BJ (cell line): ENCODE measurements at regions not wholly inside any gene's neighbourhood (a gene's known extent, or its start where the extent isn't known, plus 50 kb on each side); places are given as distances from the start of the nearest gene placed in this dataset.
"Not testable (repeated sequence)": the region's sequence is repeated elsewhere in the genome, so short reads cannot be mapped to it uniquely, and the experiment has no call there.

Source experiments
- CTCF ChIA-PET: fragments of 350-600 bp; formaldehyde crosslinking; extraction: SDS; loops from one replicate; lab custom pipeline; 2021; ENCODE audit warnings: antibody characterized with exemption, inconsistent platforms; lab: Yijun Ruan, JAX
- POLR2A ChIA-PET: fragments of 300-600 bp; sonication (Branson Sonifier 250); formaldehyde crosslinking; extraction: SDS; loops from one replicate; lab custom pipeline; 2021; ENCODE audit warnings: antibody characterized with exemption; lab: Charles Lee
- DNase-seq: peaks from one replicate; pipeline ENCODE4 v3.0.0-alpha.2; 2011; ENCODE audit warnings: low read depth
- H3K27me3 ChIP-seq: 2 replicates; pipeline ENCODE4 v1.6.0; 2011; ENCODE audit warnings: low read length; ENCODE audit not compliant: control insufficient read depth, insufficient read depth
- H3K36me3 ChIP-seq: 2 replicates; pipeline ENCODE4 v1.5.1; 2011; ENCODE audit warnings: low read length; ENCODE audit not compliant: control insufficient read depth, insufficient read depth
- H3K4me3 ChIP-seq: 2 replicates; pipeline ENCODE4 v1.5.1; 2011; ENCODE audit warnings: low read depth, mild to moderate bottlenecking, control low read depth, low read length
- CTCF ChIP-seq: IDR thresholded peaks from 2 replicates; pipeline ENCODE4 v1.5.1; 2011; ENCODE audit warnings: low read depth, mild to moderate bottlenecking, control low read depth, inconsistent platforms, low read length, moderate library complexity; ENCODE audit not compliant: insufficient read depth

- no peak for DNase-seq
- no peak overlapping the region for H3K4me3 ChIP-seq
- no peaks in the 10 kb centered on the region for H3K27me3 ChIP-seq
- ChIA-PET POLR2A (no interaction called here), CTCF (no interaction called here)
- TF ChIP-seq CTCF: no peak
- no peaks in the 10 kb centered on the region for H3K36me3 ChIP-seq
Observed at GRCh38 chr5:105195765-105196164, 1633.2 kb upstream of the NUDT12 start.

- ChIA-PET POLR2A (no interaction called here), CTCF (no interaction called here)
- Histone ChIP-seq H3K4me3 (no peak overlapping the region), H3K27me3 (no peaks in the 10 kb centered on the region), H3K36me3 (no peaks in the 10 kb centered on the region)
- DNase-seq: no peak
- TF ChIP-seq CTCF: no peak
Observed at GRCh38 chr5:105172918-105173317, 1610.3 kb upstream of the NUDT12 start.

GRCh38 chr5:105168806-105169205, 1606.2 kb upstream of the NUDT12 start:
- no peaks in the 10 kb centered on the region for H3K27me3 ChIP-seq
- no peaks in the 10 kb centered on the region for H3K36me3 ChIP-seq
- POLR2A ChIA-PET: no interaction called here
- H3K4me3 ChIP-seq: no peak overlapping the region
- DNase-seq: no peak
- TF ChIP-seq CTCF: no peak
- CTCF ChIA-PET: no interaction called here

GRCh38 chr5:105167092-105167491, 1604.5 kb upstream of the NUDT12 start:
- Histone ChIP-seq H3K4me3 (no peak overlapping the region), H3K27me3 (no peaks in the 10 kb centered on the region), H3K36me3 (no peaks in the 10 kb centered on the region)
- no peak for TF ChIP-seq CTCF
- no peak for DNase-seq
- CTCF ChIA-PET: no interaction called here
- POLR2A ChIA-PET: no interaction called here

- POLR2A ChIA-PET: no interaction called here
- H3K36me3 ChIP-seq: no peaks in the 10 kb centered on the region
Observed at GRCh38 chr5:105163547-105163946, 1601.0 kb upstream of the NUDT12 start.

GRCh38 chr5:105162557-105162956, 1600.0 kb upstream of the NUDT12 start:
- DNase-seq, CTCF ChIA-PET, H3K36me3 ChIP-seq, H3K4me3 ChIP-seq, POLR2A ChIA-PET, H3K27me3 ChIP-seq: not testable (repeated sequence)

More at GRCh38 chr5:105163547-105163946, 1601.0 kb upstream of the NUDT12 start:
- DNase-seq: no peak
- CTCF ChIA-PET: no interaction called here
- no peaks in the 10 kb centered on the region for H3K27me3 ChIP-seq
- no peak for TF ChIP-seq CTCF
- no peak overlapping the region for H3K4me3 ChIP-seq
